GM12878 (cell line): ENCODE measurements at regions not wholly inside any gene's neighbourhood (a gene's known extent, or its start where the extent isn't known, plus 50 kb on each side); places are given as distances from the start of the nearest gene placed in this dataset.

ENCODE experiments used
- ATAC-seq: fragments of 200-7000 bp; cut with Tn5 transposase; 3 replicates; pipeline ENCODE4 v1.9.1; 2020; ENCODE audit warnings: mild to moderate bottlenecking, moderate library complexity
- BruUV-seq: library from RNA; stranded (reverse); fragments of 400-500 nt; replicated peaks from 2 replicates; lab custom pipeline; 2021; lab: Mats Ljungman, UMichigan
- CTCF ChIA-PET: fragments of 300-600 bp; sonication (Branson Sonifier 250); formaldehyde crosslinking; extraction: SDS; loops from one replicate; lab custom pipeline; 2021; ENCODE audit warnings: inconsistent platforms; lab: Yijun Ruan, JAX
- POLR2A ChIA-PET: fragments of 350-600 bp; formaldehyde crosslinking; extraction: SDS; loops from one replicate; lab custom pipeline; 2021; ENCODE audit warnings: inconsistent platforms; lab: Charles Lee
- RAD21 ChIA-PET: fragments of 300-600 bp; sonication (Branson Sonifier 250); formaldehyde crosslinking; loops from one replicate; lab custom pipeline; 2023; ENCODE audit warnings: antibody characterized with exemption; ENCODE audit not compliant: unreplicated experiment; lab: Charles Lee
- SMC1A ChIA-PET: fragments of 300-600 bp; sonication (Branson Sonifier 250); formaldehyde crosslinking; loops from one replicate; lab custom pipeline; 2023; ENCODE audit not compliant: unreplicated experiment, uncharacterized antibody; lab: Charles Lee
- DNase-seq: peaks from one replicate; pipeline ENCODE4 v3.0.0-alpha.2; 2011; ENCODE audit warnings: low read depth, low spot score
- FAIRE-seq: peaks from 3 replicates; lab custom pipeline; 2011; peaks lifted over from hg19 to GRCh38; lab: Jason Lieb, UNC
- H2AFZ ChIP-seq: 2 replicates; pipeline ENCODE4 v1.6.0; 2011; ENCODE audit warnings: low read depth, low read length, control low read depth; ENCODE audit not compliant: control insufficient read depth
- H3K27ac ChIP-seq: 2 replicates; pipeline ENCODE4 v1.5.1; 2011; ENCODE audit warnings: control low read depth; ENCODE audit not compliant: control insufficient read depth, insufficient read depth
- H3K27me3 ChIP-seq, 2 experiments: replicated peaks in 1 of 2; 2 replicates each; pipeline versions ENCODE4 v1.6.0 to v1.6.1; 2011; ENCODE audit warnings: low read length in 1 of 2; ENCODE audit not compliant: control insufficient read depth in 2 of 2, insufficient read depth in 2 of 2
- H3K36me3 ChIP-seq, 2 experiments: 2 replicates each; pipeline ENCODE4 v1.5.1; 2011; ENCODE audit warnings: low read length in 1 of 2; ENCODE audit not compliant: control insufficient read depth in 2 of 2, insufficient read depth in 2 of 2
- H3K4me1 ChIP-seq: 2 replicates; pipeline ENCODE4 v1.6.1; 2011; ENCODE audit warnings: mild to moderate bottlenecking, low read length, moderate library complexity, mixed read lengths; ENCODE audit not compliant: control insufficient read depth, insufficient read depth
- H3K4me2 ChIP-seq: 2 replicates; pipeline ENCODE4 v1.6.0; 2011; ENCODE audit warnings: control low read depth; ENCODE audit not compliant: control insufficient read depth, insufficient read depth
- H3K4me3 ChIP-seq: fragments of 200-600 bp; sonication (generic); 2 replicates; pipeline ENCODE4 v1.5.1; 2016
- H3K79me2 ChIP-seq: 2 replicates; pipeline ENCODE4 v1.6.0; 2011; ENCODE audit warnings: low read length; ENCODE audit not compliant: control insufficient read depth, insufficient read depth
- H3K9ac ChIP-seq: 2 replicates; pipeline ENCODE4 v1.8.0; 2011; ENCODE audit warnings: low read length, control low read depth, mixed read lengths; ENCODE audit not compliant: control insufficient read depth, insufficient read depth
- H3K9me3 ChIP-seq: replicated peaks from 3 replicates; pipeline ENCODE4 v1.5.1; 2011; ENCODE audit warnings: mild to moderate bottlenecking, low read length; ENCODE audit not compliant: control insufficient read depth, insufficient read depth
- H4K20me1 ChIP-seq: 2 replicates; pipeline ENCODE4 v1.6.0; 2011; ENCODE audit not compliant: control insufficient read depth, insufficient read depth
- CBFB ChIP-seq: IDR thresholded peaks from 2 replicates; pipeline ENCODE4 v1.6.1; 2016; ENCODE audit warnings: antibody characterized with exemption, low read depth
- CHD2 ChIP-seq: IDR thresholded peaks from 2 replicates; pipeline ENCODE4 v1.6.1; 2011; ENCODE audit warnings: low read depth, low read length, improper control_type of control experiment, borderline replicate concordance
- DPF2 ChIP-seq: fragments of 450-650 bp; IDR thresholded peaks from 2 replicates; pipeline ENCODE4 v1.6.1; 2017; ENCODE audit warnings: mild to moderate bottlenecking
- HDAC2 ChIP-seq: fragments of 200-600 bp; sonication (generic); IDR thresholded peaks from 2 replicates; pipeline ENCODE4 v1.6.1; 2017
- HDAC6 ChIP-seq: fragments of 200-600 bp; sonication (generic); IDR thresholded peaks from one replicate; pipeline ENCODE4 v1.8.0; 2017; ENCODE audit warnings: antibody characterized with exemption; ENCODE audit not compliant: unreplicated experiment
- MYC ChIP-seq: IDR thresholded peaks from 2 replicates; pipeline ENCODE4 v1.6.1; 2011; ENCODE audit warnings: mild to moderate bottlenecking, low read length, moderate library complexity, inconsistent platforms; ENCODE audit not compliant: insufficient read depth, insufficient replicate concordance, insufficient read length, severe bottlenecking
- POU2F2 ChIP-seq: IDR thresholded peaks from 3 replicates; pipeline ENCODE4 v1.6.1; 2011; ENCODE audit warnings: low read depth, mild to moderate bottlenecking, low read length, borderline replicate concordance
- RAD51 ChIP-seq: fragments of 450-650 bp; IDR thresholded peaks from 2 replicates; pipeline ENCODE4 v1.6.1; 2016; ENCODE audit warnings: moderate library complexity, mild to moderate bottlenecking, inconsistent platforms
- SIX5 ChIP-seq: IDR thresholded peaks from 2 replicates; pipeline ENCODE4 v1.6.1; 2011; ENCODE audit warnings: mild to moderate bottlenecking, low read depth, low read length, moderate library complexity; ENCODE audit not compliant: severe bottlenecking
- SPI1 ChIP-seq: IDR thresholded peaks from 2 replicates; pipeline ENCODE4 v1.6.1; 2011; ENCODE audit warnings: low read depth, mild to moderate bottlenecking, low read length, moderate library complexity, borderline replicate concordance; ENCODE audit not compliant: insufficient read depth
- SREBF2 ChIP-seq: IDR thresholded peaks from 2 replicates; pipeline ENCODE4 v1.6.1; 2012; ENCODE audit warnings: mild to moderate bottlenecking, low read length
- STAT3 ChIP-seq: IDR thresholded peaks from 2 replicates; pipeline ENCODE4 v1.6.1; 2011; ENCODE audit warnings: low read depth, low read length, improper control_type of control experiment
- TBL1XR1 ChIP-seq: IDR thresholded peaks from 2 replicates; pipeline ENCODE4 v1.6.1; 2012; ENCODE audit warnings: low read depth, low read length, improper control_type of control experiment
- ZNF217 ChIP-seq: fragments of 450-650 bp; IDR thresholded peaks from 2 replicates; pipeline ENCODE4 v1.6.1; 2017; ENCODE audit warnings: antibody characterized with exemption, mild to moderate bottlenecking
- WGBS: methylation state at CpG from one replicate; pipeline ENCODE4 v1.1.6; 2016; ENCODE audit warnings: low lambda C conversion rate; ENCODE audit not compliant: insufficient replicate concordance, insufficient coverage; ENCODE audit errors: missing lambda C conversion rate; 5-methylcytosine and 5-hydroxymethylcytosine counted together
- in situ Hi-C: fragments of 300-500 bp; cut with MboI; formaldehyde crosslinking; loops from 9 replicates; pipeline ENCODE4 v1.14.3; 2018; ENCODE audit warnings: mixed read lengths
- intact Hi-C: fragments of 100-400 bp; cut with micrococcal nuclease; formaldehyde crosslinking; loops from one replicate; pipeline ENCODE4 v1.14.2; 2022; ENCODE audit not compliant: unreplicated experiment
- TF ChIP-seq, protein P1 (sequence below): IDR thresholded peaks from 2 replicates; pipeline ENCODE4 v1.6.1; 2011; ENCODE audit warnings: low read depth, mild to moderate bottlenecking, low read length, moderate library complexity, borderline replicate concordance; ENCODE audit errors: extremely low read depth
- TF ChIP-seq, protein P2 (sequence below): IDR thresholded peaks from 2 replicates; pipeline ENCODE4 v1.6.1; 2011; ENCODE audit warnings: borderline replicate concordance, low read depth, mild to moderate bottlenecking, moderate library complexity, mixed read lengths, low read length; ENCODE audit not compliant: insufficient read depth; ENCODE audit errors: extremely low read length
- TF ChIP-seq, protein P3 (sequence below): fragments of 450-650 bp; IDR thresholded peaks from 2 replicates; pipeline ENCODE4 v1.6.1; 2017; ENCODE audit warnings: mild to moderate bottlenecking, moderate library complexity
- TF ChIP-seq, protein P4 (sequence below), 3 experiments: IDR thresholded peaks in 2 of 3; conservative IDR thresholded peaks in 1 of 3; 2 replicates each; pipeline ENCODE4 v1.5.1; 2011; ENCODE audit warnings: low read depth in 3 of 3, low read length in 3 of 3, mild to moderate bottlenecking in 3 of 3, control low read depth in 2 of 3, moderate library complexity in 2 of 3, inconsistent platforms in 1 of 3, mixed read lengths in 1 of 3; ENCODE audit not compliant: control insufficient read depth in 2 of 3, insufficient read depth in 1 of 3; ENCODE audit errors: extremely low read depth in 1 of 3

DNA sequence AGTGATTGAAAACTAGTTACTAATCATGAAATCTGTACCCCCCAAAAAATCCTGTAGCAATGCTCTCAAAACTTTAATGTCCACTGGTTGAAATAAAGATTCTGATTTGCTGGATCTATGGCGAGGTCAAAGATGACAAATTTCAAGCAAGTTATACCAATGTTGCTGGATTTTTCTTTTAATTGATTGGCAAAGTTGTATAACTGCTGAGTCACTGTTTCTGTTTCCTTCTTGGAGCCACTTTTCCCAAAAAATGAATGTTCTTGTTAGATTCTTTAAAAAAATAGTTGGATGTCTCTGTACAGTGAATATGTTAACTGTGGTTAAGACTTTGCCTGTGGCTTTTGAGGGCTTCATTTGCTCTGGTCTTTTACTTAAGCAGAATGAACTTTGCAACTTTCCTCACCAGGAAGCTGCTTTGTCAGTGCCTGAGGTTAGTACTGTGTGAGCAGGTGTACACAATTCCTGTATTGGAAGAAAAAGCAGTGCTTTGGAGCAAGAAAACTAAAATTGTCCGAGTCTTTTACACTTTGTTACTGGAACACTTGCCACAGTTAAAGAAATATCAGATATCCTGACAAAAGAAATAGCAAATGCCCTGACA, 1211.9 kb downstream of the MRPL39 start:
- POLR2A ChIA-PET: no interaction called here
- no peaks in the 10 kb centered on the region for H3K36me3 ChIP-seq
- H3K4me1 ChIP-seq: no peaks in the 10 kb centered on the region
- TF ChIP-seq TBL1XR1 (no peak), SPI1 (no peak), HDAC6 (no peak), SIX5 (no peak), DPF2 (no peak), HDAC2 (no peak), RAD51 (no peak), POU2F2 (no peak), CBFB (no peak), ZNF217 (no peak), MYC (no peak), SREBF2 (no peak), STAT3 (no peak), CHD2 (no peak)
- TF ChIP-seq, protein P1, sequence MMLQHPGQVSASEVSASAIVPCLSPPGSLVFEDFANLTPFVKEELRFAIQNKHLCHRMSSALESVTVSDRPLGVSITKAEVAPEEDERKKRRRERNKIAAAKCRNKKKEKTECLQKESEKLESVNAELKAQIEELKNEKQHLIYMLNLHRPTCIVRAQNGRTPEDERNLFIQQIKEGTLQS: no peak
- TF ChIP-seq, protein P2, sequence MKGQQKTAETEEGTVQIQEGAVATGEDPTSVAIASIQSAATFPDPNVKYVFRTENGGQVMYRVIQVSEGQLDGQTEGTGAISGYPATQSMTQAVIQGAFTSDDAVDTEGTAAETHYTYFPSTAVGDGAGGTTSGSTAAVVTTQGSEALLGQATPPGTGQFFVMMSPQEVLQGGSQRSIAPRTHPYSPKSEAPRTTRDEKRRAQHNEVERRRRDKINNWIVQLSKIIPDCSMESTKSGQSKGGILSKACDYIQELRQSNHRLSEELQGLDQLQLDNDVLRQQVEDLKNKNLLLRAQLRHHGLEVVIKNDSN: no peak
- TF ChIP-seq, protein P3, sequence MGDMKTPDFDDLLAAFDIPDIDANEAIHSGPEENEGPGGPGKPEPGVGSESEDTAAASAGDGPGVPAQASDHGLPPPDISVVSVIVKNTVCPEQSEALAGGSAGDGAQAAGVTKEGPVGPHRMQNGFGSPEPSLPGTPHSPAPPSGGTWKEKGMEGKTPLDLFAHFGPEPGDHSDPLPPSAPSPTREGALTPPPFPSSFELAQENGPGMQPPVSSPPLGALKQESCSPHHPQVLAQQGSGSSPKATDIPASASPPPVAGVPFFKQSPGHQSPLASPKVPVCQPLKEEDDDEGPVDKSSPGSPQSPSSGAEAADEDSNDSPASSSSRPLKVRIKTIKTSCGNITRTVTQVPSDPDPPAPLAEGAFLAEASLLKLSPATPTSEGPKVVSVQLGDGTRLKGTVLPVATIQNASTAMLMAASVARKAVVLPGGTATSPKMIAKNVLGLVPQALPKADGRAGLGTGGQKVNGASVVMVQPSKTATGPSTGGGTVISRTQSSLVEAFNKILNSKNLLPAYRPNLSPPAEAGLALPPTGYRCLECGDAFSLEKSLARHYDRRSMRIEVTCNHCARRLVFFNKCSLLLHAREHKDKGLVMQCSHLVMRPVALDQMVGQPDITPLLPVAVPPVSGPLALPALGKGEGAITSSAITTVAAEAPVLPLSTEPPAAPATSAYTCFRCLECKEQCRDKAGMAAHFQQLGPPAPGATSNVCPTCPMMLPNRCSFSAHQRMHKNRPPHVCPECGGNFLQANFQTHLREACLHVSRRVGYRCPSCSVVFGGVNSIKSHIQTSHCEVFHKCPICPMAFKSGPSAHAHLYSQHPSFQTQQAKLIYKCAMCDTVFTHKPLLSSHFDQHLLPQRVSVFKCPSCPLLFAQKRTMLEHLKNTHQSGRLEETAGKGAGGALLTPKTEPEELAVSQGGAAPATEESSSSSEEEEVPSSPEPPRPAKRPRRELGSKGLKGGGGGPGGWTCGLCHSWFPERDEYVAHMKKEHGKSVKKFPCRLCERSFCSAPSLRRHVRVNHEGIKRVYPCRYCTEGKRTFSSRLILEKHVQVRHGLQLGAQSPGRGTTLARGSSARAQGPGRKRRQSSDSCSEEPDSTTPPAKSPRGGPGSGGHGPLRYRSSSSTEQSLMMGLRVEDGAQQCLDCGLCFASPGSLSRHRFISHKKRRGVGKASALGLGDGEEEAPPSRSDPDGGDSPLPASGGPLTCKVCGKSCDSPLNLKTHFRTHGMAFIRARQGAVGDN: no peak
- TF ChIP-seq, protein P4, sequence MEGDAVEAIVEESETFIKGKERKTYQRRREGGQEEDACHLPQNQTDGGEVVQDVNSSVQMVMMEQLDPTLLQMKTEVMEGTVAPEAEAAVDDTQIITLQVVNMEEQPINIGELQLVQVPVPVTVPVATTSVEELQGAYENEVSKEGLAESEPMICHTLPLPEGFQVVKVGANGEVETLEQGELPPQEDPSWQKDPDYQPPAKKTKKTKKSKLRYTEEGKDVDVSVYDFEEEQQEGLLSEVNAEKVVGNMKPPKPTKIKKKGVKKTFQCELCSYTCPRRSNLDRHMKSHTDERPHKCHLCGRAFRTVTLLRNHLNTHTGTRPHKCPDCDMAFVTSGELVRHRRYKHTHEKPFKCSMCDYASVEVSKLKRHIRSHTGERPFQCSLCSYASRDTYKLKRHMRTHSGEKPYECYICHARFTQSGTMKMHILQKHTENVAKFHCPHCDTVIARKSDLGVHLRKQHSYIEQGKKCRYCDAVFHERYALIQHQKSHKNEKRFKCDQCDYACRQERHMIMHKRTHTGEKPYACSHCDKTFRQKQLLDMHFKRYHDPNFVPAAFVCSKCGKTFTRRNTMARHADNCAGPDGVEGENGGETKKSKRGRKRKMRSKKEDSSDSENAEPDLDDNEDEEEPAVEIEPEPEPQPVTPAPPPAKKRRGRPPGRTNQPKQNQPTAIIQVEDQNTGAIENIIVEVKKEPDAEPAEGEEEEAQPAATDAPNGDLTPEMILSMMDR (IDR thresholded peaks at IDR 0.05 in 2 of 3, conservative IDR thresholded peaks at IDR 0.05 in 1 of 3; ENCODE audit: control insufficient read depth in 2 of 3, extremely low read depth in 1 of 3, insufficient read depth in 1 of 3, low read depth in 3 of 3, low read length in 3 of 3): no peak
- TF ChIP-seq, all 136 proteins: peak for 0
- intact Hi-C loops: no loop called here
- DNase-seq (no peak), FAIRE-seq (no peak), ATAC-seq (no peak)
- in situ Hi-C loops: no loop called here
- Histone ChIP-seq H3K4me3 (no peak overlapping the region), H3K79me2 (no peaks in the 10 kb centered on the region), H4K20me1 (no peaks in the 10 kb centered on the region), H3K9me3 (no peaks in the 10 kb centered on the region), H3K9ac (no peak overlapping the region), H3K4me2 (no peak overlapping the region), H3K27me3 (no peaks in the 10 kb centered on the region), H2AFZ (no peak overlapping the region), H3K27ac (no peak overlapping the region)
- ChIA-PET CTCF (no interaction called here), SMC1A (no interaction called here), RAD21 (no interaction called here)
- 0% methylated on average over 2 of the region's 2 CpGs for WGBS
- BruUV-seq: no TSS peak
